ENCODE measurements at regions not wholly inside any gene's neighbourhood (a gene's known extent, or its start where the extent isn't known, plus 50 kb on each side); places are given as distances from the start of the nearest gene placed in this dataset.
A peak's percentile ranks its signal among the peaks of the same experiment; 100 is the strongest.

GRCh38 chr2:108133457-108133856, 106.3 kb upstream of the SULT1C3 start:
- DNase-seq (ENCODE audit: low read depth in 4 of 4, low spot score in 3 of 4): no peak

- peak in 3 of 4 donors; percentile 22 to 33 (median 29) for DNase-seq (ENCODE audit: low read depth in 4 of 4, low spot score in 3 of 4)
Measured at GRCh38 chr2:108139521-108139920, 100.2 kb upstream of the SULT1C3 start.

GRCh38 chr2:108145557-108146326, 94.0 kb upstream of the SULT1C3 start:
- DNase-seq (ENCODE audit: low read depth in 4 of 4, low spot score in 3 of 4): no peak

- no peak for DNase-seq (ENCODE audit: low read depth in 4 of 4, low spot score in 3 of 4)
Measured at GRCh38 chr2:108148555-108148954, 91.2 kb upstream of the SULT1C3 start.

- no peak for DNase-seq (ENCODE audit: low read depth in 4 of 4, low spot score in 3 of 4)
Measured at GRCh38 chr2:108154366-108155061, 85.3 kb upstream of the SULT1C3 start.

- no peak for DNase-seq (ENCODE audit: low read depth in 4 of 4, low spot score in 3 of 4)
Measured at GRCh38 chr2:108161298-108161697, 78.5 kb upstream of the SULT1C3 start.

GRCh38 chr2:108164318-108164717, 75.5 kb upstream of the SULT1C3 start:
- no peak for DNase-seq (ENCODE audit: low read depth in 4 of 4, low spot score in 3 of 4)

- DNase-seq (ENCODE audit: low read depth in 4 of 4, low spot score in 3 of 4): no peak
Measured at GRCh38 chr2:108165729-108166128, 74.0 kb upstream of the SULT1C3 start.

- DNase-seq (ENCODE audit: low read depth in 4 of 4, low spot score in 3 of 4): no peak
Measured at GRCh38 chr2:108167699-108168098, 72.1 kb upstream of the SULT1C3 start.

GRCh38 chr2:108169982-108170625, 69.7 kb upstream of the SULT1C3 start:
- no peak for DNase-seq (ENCODE audit: low read depth in 4 of 4, low spot score in 3 of 4)

GRCh38 chr2:108171657-108172056, 68.1 kb upstream of the SULT1C3 start:
- no peak for DNase-seq (ENCODE audit: low read depth in 4 of 4, low spot score in 3 of 4)

- DNase-seq (ENCODE audit: low read depth in 4 of 4, low spot score in 3 of 4): no peak
Measured at GRCh38 chr2:108182489-108182888, 57.3 kb upstream of the SULT1C3 start.

- no peak for DNase-seq (ENCODE audit: low read depth in 4 of 4, low spot score in 3 of 4)
Measured at GRCh38 chr2:108184419-108184818, 55.3 kb upstream of the SULT1C3 start.

GRCh38 chr2:108189316-108189715, 50.5 kb upstream of the SULT1C3 start:
- DNase-seq (ENCODE audit: low read depth in 4 of 4, low spot score in 3 of 4): no peak
